GM12878 (cell line): ENCODE measurements at regions not wholly inside any gene's neighbourhood (a gene's known extent, or its start where the extent isn't known, plus 50 kb on each side); places are given as distances from the start of the nearest gene placed in this dataset.

ENCODE experiments used
- ATAC-seq: fragments of 200-7000 bp; cut with Tn5 transposase; 3 replicates; pipeline ENCODE4 v1.9.1; 2020; ENCODE audit warnings: mild to moderate bottlenecking, moderate library complexity
- BruUV-seq: library from RNA; stranded (reverse); fragments of 400-500 nt; replicated peaks from 2 replicates; lab custom pipeline; 2021; lab: Mats Ljungman, UMichigan
- CTCF ChIA-PET: fragments of 300-600 bp; sonication (Branson Sonifier 250); formaldehyde crosslinking; extraction: SDS; loops from one replicate; lab custom pipeline; 2021; ENCODE audit warnings: inconsistent platforms; lab: Yijun Ruan, JAX
- POLR2A ChIA-PET: fragments of 350-600 bp; formaldehyde crosslinking; extraction: SDS; loops from one replicate; lab custom pipeline; 2021; ENCODE audit warnings: inconsistent platforms; lab: Charles Lee
- RAD21 ChIA-PET: fragments of 300-600 bp; sonication (Branson Sonifier 250); formaldehyde crosslinking; loops from one replicate; lab custom pipeline; 2023; ENCODE audit warnings: antibody characterized with exemption; ENCODE audit not compliant: unreplicated experiment; lab: Charles Lee
- SMC1A ChIA-PET: fragments of 300-600 bp; sonication (Branson Sonifier 250); formaldehyde crosslinking; loops from one replicate; lab custom pipeline; 2023; ENCODE audit not compliant: unreplicated experiment, uncharacterized antibody; lab: Charles Lee
- DNase-seq: peaks from one replicate; pipeline ENCODE4 v3.0.0-alpha.2; 2011; ENCODE audit warnings: low read depth, low spot score
- FAIRE-seq: peaks from 3 replicates; lab custom pipeline; 2011; peaks lifted over from hg19 to GRCh38; lab: Jason Lieb, UNC
- H2AFZ ChIP-seq: 2 replicates; pipeline ENCODE4 v1.6.0; 2011; ENCODE audit warnings: low read depth, low read length, control low read depth; ENCODE audit not compliant: control insufficient read depth
- H3K27ac ChIP-seq: 2 replicates; pipeline ENCODE4 v1.5.1; 2011; ENCODE audit warnings: control low read depth; ENCODE audit not compliant: control insufficient read depth, insufficient read depth
- H3K27me3 ChIP-seq, 2 experiments: replicated peaks in 1 of 2; 2 replicates each; pipeline versions ENCODE4 v1.6.0 to v1.6.1; 2011; ENCODE audit warnings: low read length in 1 of 2; ENCODE audit not compliant: control insufficient read depth in 2 of 2, insufficient read depth in 2 of 2
- H3K36me3 ChIP-seq, 2 experiments: 2 replicates each; pipeline ENCODE4 v1.5.1; 2011; ENCODE audit warnings: low read length in 1 of 2; ENCODE audit not compliant: control insufficient read depth in 2 of 2, insufficient read depth in 2 of 2
- H3K4me1 ChIP-seq: 2 replicates; pipeline ENCODE4 v1.6.1; 2011; ENCODE audit warnings: mild to moderate bottlenecking, low read length, moderate library complexity, mixed read lengths; ENCODE audit not compliant: control insufficient read depth, insufficient read depth
- H3K4me2 ChIP-seq: 2 replicates; pipeline ENCODE4 v1.6.0; 2011; ENCODE audit warnings: control low read depth; ENCODE audit not compliant: control insufficient read depth, insufficient read depth
- H3K4me3 ChIP-seq: fragments of 200-600 bp; sonication (generic); 2 replicates; pipeline ENCODE4 v1.5.1; 2016
- H3K79me2 ChIP-seq: 2 replicates; pipeline ENCODE4 v1.6.0; 2011; ENCODE audit warnings: low read length; ENCODE audit not compliant: control insufficient read depth, insufficient read depth
- H3K9ac ChIP-seq: 2 replicates; pipeline ENCODE4 v1.8.0; 2011; ENCODE audit warnings: low read length, control low read depth, mixed read lengths; ENCODE audit not compliant: control insufficient read depth, insufficient read depth
- H3K9me3 ChIP-seq: replicated peaks from 3 replicates; pipeline ENCODE4 v1.5.1; 2011; ENCODE audit warnings: mild to moderate bottlenecking, low read length; ENCODE audit not compliant: control insufficient read depth, insufficient read depth
- H4K20me1 ChIP-seq: 2 replicates; pipeline ENCODE4 v1.6.0; 2011; ENCODE audit not compliant: control insufficient read depth, insufficient read depth
- CTCF ChIP-seq, 3 experiments: IDR thresholded peaks in 2 of 3; conservative IDR thresholded peaks in 1 of 3; 2 replicates each; pipeline ENCODE4 v1.5.1; 2011; ENCODE audit warnings: low read depth in 3 of 3, low read length in 3 of 3, mild to moderate bottlenecking in 3 of 3, control low read depth in 2 of 3, moderate library complexity in 2 of 3, inconsistent platforms in 1 of 3, mixed read lengths in 1 of 3; ENCODE audit not compliant: control insufficient read depth in 2 of 3, insufficient read depth in 1 of 3; ENCODE audit errors: extremely low read depth in 1 of 3
- HDGF ChIP-seq: fragments of 450-650 bp; IDR thresholded peaks from 2 replicates; pipeline ENCODE4 v1.6.1; 2016; ENCODE audit warnings: antibody characterized with exemption
- TCF3 ChIP-seq: IDR thresholded peaks from 2 replicates; pipeline ENCODE4 v1.6.1; 2012; ENCODE audit warnings: low read depth, mild to moderate bottlenecking, low read length, borderline replicate concordance; ENCODE audit not compliant: insufficient read depth
- WGBS: methylation state at CpG from one replicate; pipeline ENCODE4 v1.1.6; 2016; ENCODE audit warnings: low lambda C conversion rate; ENCODE audit not compliant: insufficient replicate concordance, insufficient coverage; ENCODE audit errors: missing lambda C conversion rate; 5-methylcytosine and 5-hydroxymethylcytosine counted together
- in situ Hi-C: fragments of 300-500 bp; cut with MboI; formaldehyde crosslinking; loops from 9 replicates; pipeline ENCODE4 v1.14.3; 2018; ENCODE audit warnings: mixed read lengths
- intact Hi-C: fragments of 100-400 bp; cut with micrococcal nuclease; formaldehyde crosslinking; loops from one replicate; pipeline ENCODE4 v1.14.2; 2022; ENCODE audit not compliant: unreplicated experiment
- TF ChIP-seq, protein P1 (sequence below): IDR thresholded peaks from 2 replicates; pipeline ENCODE4 v1.6.1; 2012; ENCODE audit warnings: improper control_type of control experiment, low read depth, low read length; ENCODE audit not compliant: insufficient replicate concordance

GRCh38 chr14:41973178-41973577 lies 366.5 kb downstream of the LRFN5 start:
- in situ Hi-C loops (no loop called here), intact Hi-C loops (no loop called here)
- CTCF ChIA-PET: no interaction called here
- FAIRE-seq (no peak), ATAC-seq (no peak), DNase-seq (no peak)
- no peaks in the 10 kb centered on the region for H4K20me1 ChIP-seq
- SMC1A ChIA-PET: no interaction called here
- 0% methylated on average over 2 of the region's 2 CpGs for WGBS
- H3K27ac ChIP-seq: no peak overlapping the region
- no peaks in the 10 kb centered on the region for H3K79me2 ChIP-seq
- H2AFZ ChIP-seq: no peak overlapping the region
- H3K36me3 ChIP-seq: no peaks in the 10 kb centered on the region
- H3K4me2 ChIP-seq: no peak overlapping the region
- TF ChIP-seq CTCF (IDR thresholded peaks at IDR 0.05 in 2 of 3, conservative IDR thresholded peaks at IDR 0.05 in 1 of 3; ENCODE audit: control insufficient read depth in 2 of 3, extremely low read depth in 1 of 3, insufficient read depth in 1 of 3, low read depth in 3 of 3, low read length in 3 of 3) (no peak), TCF3 (no peak), HDGF (no peak)
- TF ChIP-seq, protein P1, sequence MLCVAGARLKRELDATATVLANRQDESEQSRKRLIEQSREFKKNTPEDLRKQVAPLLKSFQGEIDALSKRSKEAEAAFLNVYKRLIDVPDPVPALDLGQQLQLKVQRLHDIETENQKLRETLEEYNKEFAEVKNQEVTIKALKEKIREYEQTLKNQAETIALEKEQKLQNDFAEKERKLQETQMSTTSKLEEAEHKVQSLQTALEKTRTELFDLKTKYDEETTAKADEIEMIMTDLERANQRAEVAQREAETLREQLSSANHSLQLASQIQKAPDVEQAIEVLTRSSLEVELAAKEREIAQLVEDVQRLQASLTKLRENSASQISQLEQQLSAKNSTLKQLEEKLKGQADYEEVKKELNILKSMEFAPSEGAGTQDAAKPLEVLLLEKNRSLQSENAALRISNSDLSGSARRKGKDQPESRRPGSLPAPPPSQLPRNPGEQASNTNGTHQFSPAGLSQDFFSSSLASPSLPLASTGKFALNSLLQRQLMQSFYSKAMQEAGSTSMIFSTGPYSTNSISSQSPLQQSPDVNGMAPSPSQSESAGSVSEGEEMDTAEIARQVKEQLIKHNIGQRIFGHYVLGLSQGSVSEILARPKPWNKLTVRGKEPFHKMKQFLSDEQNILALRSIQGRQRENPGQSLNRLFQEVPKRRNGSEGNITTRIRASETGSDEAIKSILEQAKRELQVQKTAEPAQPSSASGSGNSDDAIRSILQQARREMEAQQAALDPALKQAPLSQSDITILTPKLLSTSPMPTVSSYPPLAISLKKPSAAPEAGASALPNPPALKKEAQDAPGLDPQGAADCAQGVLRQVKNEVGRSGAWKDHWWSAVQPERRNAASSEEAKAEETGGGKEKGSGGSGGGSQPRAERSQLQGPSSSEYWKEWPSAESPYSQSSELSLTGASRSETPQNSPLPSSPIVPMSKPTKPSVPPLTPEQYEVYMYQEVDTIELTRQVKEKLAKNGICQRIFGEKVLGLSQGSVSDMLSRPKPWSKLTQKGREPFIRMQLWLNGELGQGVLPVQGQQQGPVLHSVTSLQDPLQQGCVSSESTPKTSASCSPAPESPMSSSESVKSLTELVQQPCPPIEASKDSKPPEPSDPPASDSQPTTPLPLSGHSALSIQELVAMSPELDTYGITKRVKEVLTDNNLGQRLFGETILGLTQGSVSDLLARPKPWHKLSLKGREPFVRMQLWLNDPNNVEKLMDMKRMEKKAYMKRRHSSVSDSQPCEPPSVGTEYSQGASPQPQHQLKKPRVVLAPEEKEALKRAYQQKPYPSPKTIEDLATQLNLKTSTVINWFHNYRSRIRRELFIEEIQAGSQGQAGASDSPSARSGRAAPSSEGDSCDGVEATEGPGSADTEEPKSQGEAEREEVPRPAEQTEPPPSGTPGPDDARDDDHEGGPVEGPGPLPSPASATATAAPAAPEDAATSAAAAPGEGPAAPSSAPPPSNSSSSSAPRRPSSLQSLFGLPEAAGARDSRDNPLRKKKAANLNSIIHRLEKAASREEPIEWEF: no peak
- no peak overlapping the region for H3K9ac ChIP-seq
- POLR2A ChIA-PET: no interaction called here
- no peaks in the 10 kb centered on the region for H3K4me1 ChIP-seq
- BruUV-seq: no TSS peak
- H3K4me3 ChIP-seq: no peak overlapping the region
- H3K9me3 ChIP-seq: no peaks in the 10 kb centered on the region; the same call in 2 of the 3 replicates
- RAD21 ChIA-PET: no interaction called here
- no peaks in the 10 kb centered on the region for H3K27me3 ChIP-seq
